ENCODE measurements at regions not wholly inside any gene's neighbourhood (a gene's known extent, or its start where the extent isn't known, plus 50 kb on each side); places are given as distances from the start of the nearest gene placed in this dataset.

DNA sequence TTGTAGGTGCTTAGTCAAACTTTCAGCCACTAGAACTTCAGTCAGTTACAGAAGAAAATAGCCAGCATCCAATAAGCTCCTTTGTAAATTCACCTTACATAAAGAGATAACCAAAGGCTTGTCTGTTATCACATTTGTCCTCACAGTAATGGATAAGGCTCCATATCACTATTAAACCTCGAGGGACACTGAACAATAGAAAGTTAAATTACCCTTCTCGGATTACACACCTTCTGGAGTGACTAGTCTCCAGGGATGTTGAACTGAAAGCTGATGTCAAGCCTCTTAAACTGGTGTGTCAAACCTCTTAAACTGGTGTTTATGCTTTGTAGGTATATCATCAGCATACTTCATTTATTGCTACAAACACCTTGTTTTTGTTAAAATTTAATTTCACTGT lies 639.0 kb downstream of the CENPC start:
- TF ChIP-seq EZH2phosphoT487 (IDR thresholded peaks at IDR 0.05; ENCODE audit: insufficient read depth, low read depth) (no peak), EZH2 (IDR thresholded peaks at IDR 0.05; ENCODE audit: insufficient read depth, poor library complexity, severe bottlenecking) (no peak)

All from GM23248 (cell line).